Liver (tissue), 8 donors: ENCODE measurements at regions not wholly inside any gene's neighbourhood (a gene's known extent, or its start where the extent isn't known, plus 50 kb on each side); places are given as distances from the start of the nearest gene placed in this dataset.

ENCODE experiments used
- DNase-seq: peaks from one replicate; pipeline ENCODE4 v3.0.0-alpha.2; 2017; ENCODE audit warnings: low spot score
- H3K27ac ChIP-seq, 2 donors: one replicate each; pipeline ENCODE4 v1.7.0; 2013; ENCODE audit warnings: inconsistent platforms in 2 of 2, low read length in 2 of 2, control low read depth in 1 of 2, low read depth in 1 of 2, mild to moderate bottlenecking in 1 of 2
- H3K27me3 ChIP-seq, 4 donors: one replicate each; pipeline versions ENCODE4 v1.6.1 to v1.7.0; 2013; ENCODE audit warnings: low read length in 3 of 4, inconsistent platforms in 1 of 4, mild to moderate bottlenecking in 1 of 4, moderate library complexity in 1 of 4; ENCODE audit not compliant: control insufficient read depth in 4 of 4, insufficient read depth in 4 of 4
- H3K36me3 ChIP-seq, 4 donors: one replicate each; pipeline versions ENCODE4 v1.6.1 to v1.7.0; 2013; ENCODE audit warnings: low read length in 3 of 4, mild to moderate bottlenecking in 3 of 4, low read depth in 1 of 4, moderate library complexity in 1 of 4; ENCODE audit not compliant: control insufficient read depth in 4 of 4, insufficient read depth in 3 of 4
- H3K4me1 ChIP-seq, 4 donors: one replicate each; pipeline versions ENCODE4 v1.6.1 to v1.7.0; 2013; ENCODE audit warnings: low read length in 3 of 4, mild to moderate bottlenecking in 3 of 4, moderate library complexity in 1 of 4; ENCODE audit not compliant: control insufficient read depth in 4 of 4, insufficient read depth in 4 of 4
- H3K4me3 ChIP-seq, 3 donors: one replicate each; pipeline versions ENCODE4 v1.6.1 to v1.7.0; 2013; ENCODE audit warnings: low read length in 3 of 3, control low read depth in 1 of 3, low read depth in 1 of 3, mild to moderate bottlenecking in 1 of 3
- H3K9ac ChIP-seq, 2 donors: one replicate each; pipeline ENCODE4 v1.7.0; 2013; ENCODE audit warnings: low read length in 2 of 2, mild to moderate bottlenecking in 2 of 2, moderate library complexity in 2 of 2, control low read depth in 1 of 2, low read depth in 1 of 2
- H3K9me3 ChIP-seq, 4 donors: one replicate each; pipeline versions ENCODE4 v1.6.1 to v1.7.0; 2013; ENCODE audit warnings: low read length in 3 of 4; ENCODE audit not compliant: control insufficient read depth in 4 of 4
- ATF3 ChIP-seq: IDR thresholded peaks from 2 replicates; pipeline ENCODE4 v1.6.1; 2016; ENCODE audit warnings: antibody characterized with exemption
- CTCF ChIP-seq: fragments of 150-350 bp; IDR thresholded peaks from 2 replicates; pipeline ENCODE4 v1.5.1; 2017; ENCODE audit warnings: improper control_type of control experiment, low read depth, low read length; ENCODE audit not compliant: missing input control
- EGR1 ChIP-seq, 2 donors: IDR thresholded peaks; 2 replicates each; pipeline ENCODE4 v1.6.1; 2016 to 2018; ENCODE audit warnings: antibody characterized with exemption in 2 of 2, low read depth in 2 of 2
- FOXA1 ChIP-seq: IDR thresholded peaks from 2 replicates; pipeline ENCODE4 v1.6.1; 2016; ENCODE audit warnings: antibody characterized with exemption
- FOXA2 ChIP-seq: IDR thresholded peaks from 2 replicates; pipeline ENCODE4 v1.6.1; 2016; ENCODE audit warnings: antibody characterized with exemption
- GABPA ChIP-seq, 2 donors: IDR thresholded peaks in 1 of 2; conservative IDR thresholded peaks in 1 of 2; 2 replicates each; pipeline ENCODE4 v1.6.1; 2016; ENCODE audit warnings: antibody characterized with exemption in 2 of 2, mild to moderate bottlenecking in 1 of 2, moderate library complexity in 1 of 2
- HNF4A ChIP-seq, 2 donors: conservative IDR thresholded peaks; 2 replicates each; pipeline ENCODE4 v1.6.1; 2016; ENCODE audit warnings: antibody characterized with exemption in 2 of 2, mild to moderate bottlenecking in 2 of 2
- HNF4G ChIP-seq: IDR thresholded peaks from 2 replicates; pipeline ENCODE4 v1.6.1; 2016; ENCODE audit warnings: antibody characterized with exemption
- JUND ChIP-seq, 2 donors: IDR thresholded peaks; 2 replicates each; pipeline ENCODE4 v1.6.1; 2016; ENCODE audit warnings: antibody characterized with exemption in 2 of 2
- MAX ChIP-seq: IDR thresholded peaks from 2 replicates; pipeline ENCODE4 v1.6.1; 2016; ENCODE audit warnings: antibody characterized with exemption
- NR2F2 ChIP-seq: IDR thresholded peaks from 2 replicates; pipeline ENCODE4 v1.6.1; 2016; ENCODE audit warnings: antibody characterized with exemption
- RAD21 ChIP-seq, 2 donors: IDR thresholded peaks; 2 replicates each; pipeline ENCODE4 v1.6.1; 2016; ENCODE audit warnings: antibody characterized with exemption in 2 of 2, mild to moderate bottlenecking in 2 of 2
- REST ChIP-seq: IDR thresholded peaks from 2 replicates; pipeline ENCODE4 v1.6.1; 2016; ENCODE audit warnings: antibody characterized with exemption, mild to moderate bottlenecking
- RXRA ChIP-seq, 2 donors: IDR thresholded peaks; 2 replicates each; pipeline ENCODE4 v1.6.1; 2017 to 2018; ENCODE audit warnings: antibody characterized with exemption in 2 of 2, mild to moderate bottlenecking in 1 of 2
- SP1 ChIP-seq: IDR thresholded peaks from 2 replicates; pipeline ENCODE4 v1.6.1; 2018; ENCODE audit warnings: antibody characterized with exemption, mild to moderate bottlenecking
- TAF1 ChIP-seq: conservative IDR thresholded peaks from 2 replicates; pipeline ENCODE4 v1.6.1; 2016; ENCODE audit warnings: antibody characterized with exemption, mild to moderate bottlenecking
- YY1 ChIP-seq: IDR thresholded peaks from 2 replicates; pipeline ENCODE4 v1.6.1; 2016; ENCODE audit warnings: antibody characterized with exemption, mild to moderate bottlenecking
- WGBS: extraction: QIAGEN DNeasy Blood & Tissue Kit; methylation state at CpG from one replicate; pipeline ENCODE4 v1.1.7; 2013; 5-methylcytosine and 5-hydroxymethylcytosine counted together
- TF ChIP-seq, protein P1 (sequence below): IDR thresholded peaks from 2 replicates; pipeline ENCODE4 v1.6.1; 2016; ENCODE audit warnings: antibody characterized with exemption
- donor health status: healthy.
- donor health status: healthy.
- donor health status: healthy.
- donor health status: healthy.
- donor health status: healthy.

GRCh38 chr7:53398566-53398965 is 363.1 kb downstream of the POM121L12 start:
- no peaks in the 10 kb centered on the region for H3K4me1 ChIP-seq
- 45% methylated on average over 2 of the region's 2 CpGs for WGBS
- H3K9ac ChIP-seq: no peak overlapping the region
- TF ChIP-seq HNF4A (conservative IDR thresholded peaks at IDR 0.05) (no peak), GABPA (IDR thresholded peaks at IDR 0.05 in 1 of 2, conservative IDR thresholded peaks at IDR 0.05 in 1 of 2) (no peak), YY1 (no peak), NR2F2 (no peak), FOXA2 (no peak), TAF1 (no peak), JUND (IDR thresholded peaks at IDR 0.05) (no peak), SP1 (no peak), HNF4G (no peak), FOXA1 (no peak)
- no peaks in the 10 kb centered on the region for H3K36me3 ChIP-seq
- no peaks in the 10 kb centered on the region for H3K27me3 ChIP-seq
- DNase-seq: no peak
- H3K9me3 ChIP-seq: no peaks in the 10 kb centered on the region
- H3K4me3 ChIP-seq: no peak overlapping the region
- H3K27ac ChIP-seq: no peak overlapping the region

GRCh38 chr7:53413021-53413420 is 377.6 kb downstream of the POM121L12 start:
- Histone ChIP-seq H3K27ac (no peak overlapping the region), H3K27me3 (no peaks in the 10 kb centered on the region), H3K9ac (no peak overlapping the region), H3K4me3 (no peak overlapping the region), H3K4me1 (peaks cover 0 to 17% (median 7%) of the 10 kb centered on the region in 4 donors), H3K36me3 (no peaks in the 10 kb centered on the region), H3K9me3 (no peaks in the 10 kb centered on the region)
- no peak for TF ChIP-seq HNF4G
- no peak for TF ChIP-seq FOXA2
- WGBS: 79% methylated on average over 2 of the region's 2 CpGs
- DNase-seq: no peak

DNA sequence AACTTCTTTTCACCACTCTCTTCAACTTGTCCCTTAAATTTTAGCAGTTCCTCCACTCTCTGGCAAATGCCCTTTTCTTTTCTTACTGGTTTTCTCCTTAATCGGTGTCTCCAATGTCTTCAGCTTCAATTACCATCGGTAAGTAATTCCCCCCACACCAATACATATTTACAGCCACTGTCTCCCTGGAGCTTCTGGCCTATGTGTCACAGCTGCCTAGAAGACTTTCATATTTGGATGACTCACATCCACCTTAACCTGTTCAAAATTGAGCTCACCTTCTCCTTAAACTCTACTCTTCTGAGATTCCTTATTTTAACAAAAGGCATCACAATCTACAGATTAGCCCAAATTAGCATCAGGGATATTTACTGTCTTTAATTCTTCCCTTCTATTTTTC is 380.4 kb downstream of the POM121L12 start:
- Histone ChIP-seq H3K27me3 (no peaks in the 10 kb centered on the region), H3K4me3 (no peak overlapping the region), H3K27ac (no peak overlapping the region), H3K9ac (no peak overlapping the region), H3K9me3 (no peaks in the 10 kb centered on the region), H3K36me3 (no peaks in the 10 kb centered on the region), H3K4me1 (peaks cover under 1 to 39% (median 16%) of the 10 kb centered on the region in 4 donors)
- no peak for TF ChIP-seq CTCF
- TF ChIP-seq RXRA (IDR thresholded peaks at IDR 0.05): no peak
- TF ChIP-seq JUND (IDR thresholded peaks at IDR 0.05): no peak
- no peak for TF ChIP-seq MAX
- TF ChIP-seq, protein P1, sequence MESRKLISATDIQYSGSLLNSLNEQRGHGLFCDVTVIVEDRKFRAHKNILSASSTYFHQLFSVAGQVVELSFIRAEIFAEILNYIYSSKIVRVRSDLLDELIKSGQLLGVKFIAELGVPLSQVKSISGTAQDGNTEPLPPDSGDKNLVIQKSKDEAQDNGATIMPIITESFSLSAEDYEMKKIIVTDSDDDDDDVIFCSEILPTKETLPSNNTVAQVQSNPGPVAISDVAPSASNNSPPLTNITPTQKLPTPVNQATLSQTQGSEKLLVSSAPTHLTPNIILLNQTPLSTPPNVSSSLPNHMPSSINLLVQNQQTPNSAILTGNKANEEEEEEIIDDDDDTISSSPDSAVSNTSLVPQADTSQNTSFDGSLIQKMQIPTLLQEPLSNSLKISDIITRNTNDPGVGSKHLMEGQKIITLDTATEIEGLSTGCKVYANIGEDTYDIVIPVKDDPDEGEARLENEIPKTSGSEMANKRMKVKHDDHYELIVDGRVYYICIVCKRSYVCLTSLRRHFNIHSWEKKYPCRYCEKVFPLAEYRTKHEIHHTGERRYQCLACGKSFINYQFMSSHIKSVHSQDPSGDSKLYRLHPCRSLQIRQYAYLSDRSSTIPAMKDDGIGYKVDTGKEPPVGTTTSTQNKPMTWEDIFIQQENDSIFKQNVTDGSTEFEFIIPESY: no peak
- no peak for TF ChIP-seq FOXA1
- TF ChIP-seq GABPA (IDR thresholded peaks at IDR 0.05 in 1 of 2, conservative IDR thresholded peaks at IDR 0.05 in 1 of 2): no peak
- TF ChIP-seq REST: no peak
- no peak for TF ChIP-seq SP1
- TF ChIP-seq YY1: no peak
- TF ChIP-seq EGR1 (IDR thresholded peaks at IDR 0.05; ENCODE audit: low read depth in 2 of 2): no peak
- TF ChIP-seq NR2F2: no peak
- TF ChIP-seq TAF1: no peak
- no peak for TF ChIP-seq HNF4A (conservative IDR thresholded peaks at IDR 0.05)
- no peak for TF ChIP-seq FOXA2
- TF ChIP-seq RAD21 (IDR thresholded peaks at IDR 0.05): no peak
- no peak for TF ChIP-seq ATF3
- TF ChIP-seq HNF4G: no peak
- 97% methylated on average over 2 of the region's 2 CpGs for WGBS
- no peak for DNase-seq
